HUDEP-2 (cell line): ENCODE measurements at regions not wholly inside any gene's neighbourhood (a gene's known extent, or its start where the extent isn't known, plus 50 kb on each side); places are given as distances from the start of the nearest gene placed in this dataset.

Source experiments
- DNase-seq, 76 experiments: peaks; one replicate each; lab custom pipeline; 2025; ENCODE audit not compliant: unreplicated experiment in 76 of 76; lab: John Stamatoyannopoulos, UW

DNA sequence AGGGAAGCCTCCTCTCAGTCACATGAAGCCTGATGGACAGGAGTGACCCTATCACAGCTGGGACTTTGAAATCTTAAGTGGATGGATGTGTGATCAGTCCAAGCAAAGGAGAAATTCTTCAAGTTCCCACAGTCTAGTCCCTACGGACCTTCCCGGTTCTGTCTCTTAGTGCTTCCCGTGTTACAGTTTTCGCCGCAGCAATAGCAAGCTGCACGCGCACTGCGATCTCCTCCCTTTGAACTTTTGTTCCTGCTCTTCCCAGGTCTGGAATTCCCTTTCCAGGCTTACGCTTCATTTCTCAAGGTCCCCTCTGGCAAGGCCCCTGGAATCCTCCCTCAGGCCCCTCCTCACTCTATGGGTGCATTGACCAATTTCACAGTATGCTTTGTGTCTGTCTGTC is 89.2 kb downstream of the VEGFA start:
- no peak for DNase-seq

DNA sequence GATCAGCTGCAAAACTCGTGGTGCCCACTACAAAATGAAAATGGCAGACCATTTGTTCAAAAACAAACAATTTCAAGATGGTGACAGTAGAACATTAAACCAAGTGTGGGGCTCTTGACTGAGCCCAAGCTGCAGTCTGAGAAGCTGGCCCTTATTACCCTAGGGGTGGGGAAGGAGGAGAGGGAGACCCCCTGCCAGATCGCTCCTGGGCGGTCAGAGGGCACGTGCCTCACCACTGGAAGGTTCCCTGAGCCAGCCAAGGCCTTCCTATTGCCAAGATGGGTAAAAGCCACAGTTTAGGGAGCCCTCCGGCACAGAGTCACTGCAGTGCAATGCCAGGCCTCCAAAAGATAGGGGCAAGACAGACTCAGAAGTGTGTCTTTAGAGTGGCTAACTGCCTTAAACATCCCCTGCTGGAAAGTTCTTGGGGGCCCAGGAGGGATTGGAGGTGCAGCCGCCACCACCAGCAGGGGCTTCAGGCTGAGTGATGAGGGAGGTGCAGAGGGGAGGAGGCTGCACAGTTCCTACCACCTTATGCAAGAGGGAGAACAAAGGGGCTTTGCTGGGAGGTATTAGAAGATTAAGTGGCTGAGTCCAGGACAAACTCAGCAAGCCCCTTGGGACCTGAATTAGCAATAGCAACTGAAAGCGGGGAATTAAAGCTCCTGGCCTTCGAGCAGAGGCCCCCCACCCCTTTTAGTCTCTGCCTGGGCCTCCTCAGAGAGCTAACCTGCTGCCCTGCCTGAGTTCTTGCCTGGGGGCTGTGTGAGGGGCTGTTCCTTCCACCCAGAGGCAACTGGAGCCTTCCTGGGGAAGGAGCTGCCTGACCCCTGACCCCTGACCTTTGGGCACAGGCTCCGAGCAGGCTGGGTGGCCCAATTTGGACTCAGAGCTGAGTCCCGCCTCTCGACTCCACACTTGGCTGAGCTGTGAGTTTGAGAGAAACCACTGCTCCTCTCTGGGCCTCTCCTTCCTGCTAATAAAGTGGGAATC is 88.4 kb downstream of the VEGFA start:
- no peak for DNase-seq

DNA sequence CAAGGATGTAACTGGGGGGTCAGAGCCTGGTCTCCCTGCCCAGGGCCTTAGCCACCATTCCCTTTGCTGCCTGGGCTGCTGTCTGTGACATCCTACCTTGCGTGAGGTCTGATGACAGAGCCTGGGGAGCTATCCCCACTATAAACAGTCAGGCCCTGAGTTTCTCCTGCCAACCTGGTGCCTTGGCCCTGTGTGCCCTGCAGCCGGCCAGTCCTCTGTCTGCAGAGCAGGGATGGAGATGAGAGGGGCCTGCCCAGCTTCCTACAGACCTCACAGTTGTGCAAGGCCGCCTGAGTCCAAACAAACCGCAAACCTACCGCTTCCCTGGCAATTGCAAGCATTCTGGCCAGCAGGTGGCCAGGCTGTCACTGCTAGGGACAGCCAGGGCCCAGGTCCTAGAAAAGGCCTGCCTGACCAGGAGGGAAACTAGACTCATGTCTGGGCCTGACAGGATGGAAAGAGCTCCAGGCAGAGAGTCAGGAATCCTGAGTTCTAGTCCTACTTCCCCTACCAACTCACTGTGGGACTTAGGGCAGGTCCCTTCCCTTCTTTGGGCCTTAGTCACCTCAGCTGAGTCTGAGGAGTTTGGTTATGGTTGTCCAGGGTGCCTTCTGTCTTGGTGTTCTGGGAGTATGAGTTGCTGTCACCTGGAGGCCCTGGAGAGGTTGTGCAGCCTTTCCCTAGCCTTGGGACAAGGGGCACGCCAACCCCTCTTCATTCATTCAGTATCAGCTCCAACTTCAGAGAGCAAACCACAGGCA is 86.2 kb downstream of the VEGFA start:
- peak in 24 of 76 experiments; percentile 8 to 46 (median 30) for DNase-seq

DNA sequence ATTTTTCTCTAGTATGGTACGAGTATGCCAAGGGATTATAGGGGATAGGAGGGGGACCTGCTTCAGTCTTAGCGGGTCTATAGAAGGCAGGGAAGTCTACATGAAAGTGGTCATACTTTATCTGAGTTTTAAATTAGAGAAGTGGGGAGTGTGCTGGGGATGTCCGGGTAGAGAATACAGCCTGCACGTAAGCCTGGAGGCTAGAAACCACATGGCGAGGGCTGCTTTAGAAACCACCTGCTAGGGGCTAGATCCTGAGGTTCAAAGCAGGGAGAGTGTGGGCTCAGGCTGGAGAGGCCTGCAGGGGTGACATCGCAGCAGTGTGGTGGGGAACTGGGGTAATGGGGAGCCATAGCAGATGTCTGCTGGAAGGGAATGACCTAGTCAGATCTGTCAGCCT is 85.2 kb downstream of the VEGFA start:
- DNase-seq, result no peak

DNA sequence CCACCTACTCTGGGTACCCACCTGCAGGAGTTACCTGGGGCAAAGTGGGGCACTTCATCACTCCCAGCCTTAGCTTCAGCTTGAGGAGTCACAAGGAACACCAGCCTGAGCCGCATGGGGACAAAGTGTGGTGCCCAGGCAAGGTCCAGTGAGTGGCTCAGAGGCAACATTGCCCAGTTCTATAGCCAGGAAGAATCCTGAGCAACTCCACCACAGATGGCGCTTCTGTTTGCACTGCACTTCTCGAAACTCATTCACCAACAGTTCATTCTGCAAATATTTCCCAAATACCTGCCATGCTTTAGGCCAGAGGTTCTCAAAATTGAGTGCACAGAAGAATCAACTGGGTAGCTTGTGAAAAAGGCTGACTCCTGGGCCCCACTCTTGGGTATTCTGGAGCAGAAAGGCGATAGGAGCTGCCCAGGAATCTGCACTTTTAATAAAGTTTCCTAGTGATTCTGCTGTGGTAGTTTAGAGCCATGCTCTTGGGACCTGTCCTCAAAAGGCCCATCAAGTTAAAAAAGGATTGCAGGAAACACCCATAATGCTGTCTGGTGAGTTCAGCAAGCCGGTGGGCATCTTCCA is 83.1 kb downstream of the VEGFA start:
- DNase-seq, result no peak

DNA sequence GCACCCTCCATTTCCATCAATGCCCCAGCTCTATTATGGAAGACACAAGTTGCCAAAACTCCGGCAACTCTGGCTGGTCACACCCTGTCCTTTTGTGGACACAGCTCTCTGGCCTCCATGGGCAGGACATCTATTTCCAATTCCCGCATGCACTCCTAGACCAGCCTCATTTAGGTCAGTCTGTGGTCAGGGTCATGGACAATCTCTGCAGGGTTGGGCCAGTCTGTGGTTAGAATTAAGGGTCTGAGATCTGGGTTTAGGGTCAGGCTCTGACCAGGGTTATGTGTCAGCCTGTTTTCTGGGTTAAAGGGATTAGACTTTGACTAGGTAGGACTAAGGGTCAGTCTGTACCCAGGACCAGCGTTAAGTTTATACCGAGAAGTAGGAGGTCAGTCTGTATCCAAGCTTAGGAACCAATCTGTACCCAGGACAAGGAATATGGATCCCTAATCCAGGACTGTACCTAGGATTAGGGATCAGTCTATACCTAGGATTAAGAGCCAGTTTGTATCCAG is 82.4 kb downstream of the VEGFA start:
- no peak for DNase-seq

DNA sequence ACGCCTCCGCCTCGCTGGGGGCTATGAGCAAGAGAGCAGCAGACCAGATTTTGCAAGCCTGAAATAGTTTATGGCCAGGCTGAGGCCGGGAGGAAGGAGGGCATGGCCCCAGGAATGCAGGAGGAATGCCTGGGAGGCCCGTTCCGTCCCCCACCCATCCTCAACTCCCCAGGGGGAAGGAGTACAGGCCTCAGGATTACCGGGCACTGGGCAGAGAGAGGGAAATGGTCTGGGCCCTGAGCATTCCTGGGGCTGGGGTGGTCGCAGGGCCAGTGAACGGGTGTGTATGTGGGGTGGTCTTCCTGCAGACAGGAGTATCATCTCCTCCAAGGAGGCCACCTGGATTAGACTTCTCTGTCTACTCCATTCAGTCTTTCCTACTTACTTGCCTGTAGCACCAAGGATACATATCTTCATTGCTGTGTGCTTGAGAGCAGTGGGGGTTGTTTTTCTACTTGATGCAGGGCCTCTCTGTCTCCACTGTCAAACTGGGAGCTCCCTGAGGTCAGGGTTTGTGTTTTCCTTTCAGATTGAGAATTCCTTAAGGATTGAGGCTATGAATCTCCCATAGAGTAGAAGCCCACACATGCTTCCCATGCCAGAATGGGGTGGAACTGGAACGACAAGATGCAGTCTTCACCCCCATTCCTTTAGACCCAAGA is 81.3 kb downstream of the VEGFA start:
- no peak for DNase-seq

DNA sequence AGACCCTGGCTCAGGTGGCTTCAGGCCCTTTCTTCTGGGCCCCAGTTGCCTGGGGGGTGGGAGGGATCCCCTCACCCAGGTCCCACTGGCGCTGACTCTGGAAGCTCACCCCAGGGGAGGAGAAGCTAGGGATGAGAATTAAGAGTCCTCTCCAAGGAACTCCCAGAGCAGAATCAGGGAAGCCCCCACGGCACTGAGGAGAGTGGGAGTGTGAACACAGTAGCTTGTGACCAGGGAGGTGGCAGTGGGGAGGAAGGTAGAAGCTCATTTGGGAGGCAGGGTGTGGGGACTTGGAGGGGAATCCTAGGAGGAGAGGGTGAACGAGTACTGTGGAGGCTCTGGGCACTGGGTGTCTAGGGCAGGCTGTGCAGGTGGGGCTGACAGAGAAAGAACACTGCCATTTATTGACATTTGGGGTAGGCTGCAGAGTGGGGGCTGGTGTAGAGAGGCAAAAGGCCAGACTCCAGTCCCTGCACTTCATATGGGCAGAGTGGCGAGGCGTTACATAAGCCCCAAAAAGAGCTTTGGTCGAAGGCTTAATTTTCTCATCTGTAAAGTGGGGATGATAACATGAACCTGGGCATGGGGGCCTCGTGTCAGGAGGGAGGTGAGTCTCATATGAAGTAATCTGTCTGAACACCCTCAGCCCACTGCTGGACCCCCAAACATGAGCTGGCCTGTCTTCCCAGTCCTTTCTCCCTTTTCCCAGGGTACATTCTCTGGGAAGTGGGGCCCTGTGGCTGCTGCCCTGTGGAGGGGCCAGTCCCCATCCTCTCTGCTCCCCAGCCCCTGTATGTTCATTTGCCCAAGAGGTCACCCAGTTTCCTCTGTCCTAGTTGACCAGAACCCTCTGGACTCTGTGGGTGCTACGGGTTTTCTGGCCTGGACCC is 80.5 kb downstream of the VEGFA start:
- no peak for DNase-seq

DNA sequence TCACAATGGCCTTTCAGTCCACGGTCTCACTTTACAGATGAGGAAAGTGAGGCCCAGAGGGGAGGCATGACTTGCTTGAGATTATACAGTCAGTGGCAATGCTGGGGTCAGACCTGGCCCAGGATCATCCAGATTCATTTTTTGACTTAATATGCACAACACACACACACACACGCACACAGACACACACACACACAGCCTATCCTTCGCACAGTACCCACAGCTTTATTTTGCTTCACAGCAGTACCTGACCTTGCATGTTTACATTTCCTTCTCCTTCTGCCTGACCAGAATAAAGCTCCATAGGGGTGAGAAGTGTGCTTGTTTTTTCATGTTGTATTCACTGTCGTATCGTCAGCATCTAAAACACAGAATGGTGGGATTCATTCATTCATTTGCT is 79.8 kb downstream of the VEGFA start:
- no peak for DNase-seq

DNA sequence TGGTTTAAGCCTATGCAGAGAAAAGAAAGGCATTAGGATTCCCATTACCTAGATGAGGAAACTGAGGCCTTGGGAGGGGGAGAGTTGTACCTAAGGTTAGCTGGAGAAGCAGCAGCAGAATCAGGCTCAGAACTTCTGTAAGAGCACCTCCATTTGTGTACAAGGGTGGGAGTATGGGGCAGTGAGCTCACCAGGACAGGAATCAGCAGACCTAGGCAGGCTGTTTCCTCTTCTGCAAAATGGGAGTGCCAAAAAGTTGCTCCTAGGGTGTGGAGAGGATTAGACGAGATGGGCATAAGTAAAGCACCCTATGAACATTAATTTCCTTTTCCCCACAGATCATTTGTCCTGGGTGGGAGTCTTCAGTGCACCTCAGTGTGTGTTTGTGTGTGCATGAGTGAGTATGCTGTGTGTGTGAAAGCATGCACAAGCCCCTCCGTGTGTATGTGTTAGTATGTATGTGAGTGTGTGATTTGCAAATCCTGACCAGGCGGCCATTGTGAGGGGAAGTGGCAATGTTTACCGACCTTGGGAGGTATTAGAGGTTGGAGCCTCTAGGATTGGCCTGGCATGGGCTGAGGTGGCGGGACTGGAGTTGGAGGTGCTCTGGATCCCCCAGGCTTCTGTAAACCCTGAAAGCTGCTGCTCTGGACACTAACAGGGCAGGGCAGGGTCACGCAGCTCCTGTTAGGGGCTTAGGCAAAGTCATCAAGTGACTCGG is 78.8 kb downstream of the VEGFA start:
- DNase-seq, result no peak

DNA sequence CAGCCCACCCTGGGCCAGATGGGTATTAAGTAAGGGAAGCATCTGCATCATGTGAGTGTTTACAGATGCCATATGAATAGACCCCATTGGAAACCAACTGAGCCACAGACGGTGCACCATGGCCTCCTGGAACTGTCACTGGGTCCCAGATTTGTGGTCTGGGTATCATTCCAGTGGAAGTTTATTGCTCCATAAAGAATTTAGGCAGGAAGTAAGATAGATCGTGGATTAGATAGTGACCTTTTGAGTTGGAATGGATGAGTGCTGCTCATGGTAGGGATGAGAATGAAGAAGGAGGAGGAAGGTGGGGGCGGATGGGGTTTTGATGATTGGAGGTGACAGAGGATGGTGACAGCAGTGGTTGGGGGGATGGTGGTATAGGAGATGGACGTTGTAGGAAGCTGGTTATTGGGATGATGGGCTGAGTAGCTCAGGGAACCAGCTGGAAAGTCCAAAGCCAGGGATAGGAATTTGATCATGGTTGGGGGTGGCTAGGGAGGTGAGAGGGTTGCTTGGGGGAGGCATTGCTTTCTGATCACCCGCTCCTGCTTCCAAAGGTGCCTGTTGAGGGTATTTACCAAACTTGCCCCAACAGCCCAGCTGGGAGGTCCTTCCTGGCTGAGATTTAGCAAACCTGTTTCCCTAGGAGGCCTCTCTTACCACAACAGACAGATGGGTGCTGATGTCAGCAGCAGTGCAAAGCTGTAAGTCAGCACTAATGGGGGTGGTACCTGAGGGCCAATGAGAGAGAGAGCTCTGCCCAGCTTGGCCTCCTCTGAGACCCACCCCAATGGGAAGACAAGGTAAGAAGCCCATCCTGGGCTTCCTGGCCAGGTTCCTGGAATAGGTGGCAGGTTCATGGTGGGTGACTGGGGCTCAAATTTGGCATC is 78.0 kb downstream of the VEGFA start:
- no peak for DNase-seq

DNA sequence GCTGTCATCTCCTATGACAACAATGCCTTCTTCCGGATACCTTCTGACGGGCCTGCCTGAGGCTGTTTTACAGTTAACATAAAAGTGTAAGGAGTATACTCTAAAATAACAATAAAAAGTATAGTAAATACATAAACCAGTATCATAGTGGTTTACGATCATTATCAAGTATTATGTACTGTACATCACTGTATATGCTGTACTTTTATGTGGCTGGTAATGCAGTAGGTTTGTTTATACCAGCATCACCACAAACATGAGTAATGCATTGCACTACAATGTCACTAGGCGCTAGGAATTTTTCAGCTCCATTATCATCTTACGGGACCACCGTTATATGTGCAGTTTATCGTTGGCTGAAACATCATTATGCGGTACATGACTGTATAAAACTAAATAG is 76.5 kb downstream of the VEGFA start:
- no peak for DNase-seq

DNA sequence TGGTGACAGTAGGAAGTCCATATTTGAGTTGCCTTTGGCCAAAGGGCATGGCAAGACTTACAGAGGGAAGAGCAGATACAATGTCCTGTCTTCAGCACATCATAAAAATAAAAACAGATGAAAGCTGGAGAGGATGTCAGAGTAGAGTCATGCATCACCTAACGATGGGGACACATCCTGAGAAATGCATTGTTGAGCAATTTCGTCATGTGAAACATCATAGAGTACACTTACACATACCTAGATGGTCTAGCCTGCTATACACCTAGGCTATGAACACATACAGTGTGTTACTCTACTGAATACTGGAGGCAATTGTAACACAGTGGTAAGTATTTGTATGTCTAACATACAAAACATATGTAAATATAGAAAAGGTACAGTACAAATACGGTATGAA is 75.6 kb downstream of the VEGFA start:
- no peak for DNase-seq

DNA sequence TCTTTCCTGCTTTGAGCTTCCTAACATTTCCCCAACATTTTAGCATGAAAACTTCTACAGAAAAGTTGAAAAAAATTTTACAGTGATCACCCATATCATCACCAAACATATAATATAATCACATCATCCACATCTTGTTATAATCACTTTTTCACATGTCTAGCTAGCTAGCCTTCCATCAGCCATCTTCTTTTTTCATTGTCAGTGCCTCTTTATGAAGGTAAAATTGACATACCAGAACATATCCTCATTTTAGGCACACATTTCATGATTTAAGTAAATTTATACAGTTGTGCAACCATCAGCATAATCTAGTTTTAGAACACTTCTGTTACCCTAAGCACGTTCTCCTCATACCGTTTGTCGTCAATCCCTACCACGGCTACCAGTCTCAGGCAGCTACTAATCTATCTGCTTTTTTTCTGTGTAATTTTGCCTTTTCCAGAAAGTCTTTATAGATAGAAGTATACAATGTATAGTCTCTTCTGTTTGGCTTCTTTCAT is 73.7 kb downstream of the VEGFA start:
- no peak for DNase-seq

DNA sequence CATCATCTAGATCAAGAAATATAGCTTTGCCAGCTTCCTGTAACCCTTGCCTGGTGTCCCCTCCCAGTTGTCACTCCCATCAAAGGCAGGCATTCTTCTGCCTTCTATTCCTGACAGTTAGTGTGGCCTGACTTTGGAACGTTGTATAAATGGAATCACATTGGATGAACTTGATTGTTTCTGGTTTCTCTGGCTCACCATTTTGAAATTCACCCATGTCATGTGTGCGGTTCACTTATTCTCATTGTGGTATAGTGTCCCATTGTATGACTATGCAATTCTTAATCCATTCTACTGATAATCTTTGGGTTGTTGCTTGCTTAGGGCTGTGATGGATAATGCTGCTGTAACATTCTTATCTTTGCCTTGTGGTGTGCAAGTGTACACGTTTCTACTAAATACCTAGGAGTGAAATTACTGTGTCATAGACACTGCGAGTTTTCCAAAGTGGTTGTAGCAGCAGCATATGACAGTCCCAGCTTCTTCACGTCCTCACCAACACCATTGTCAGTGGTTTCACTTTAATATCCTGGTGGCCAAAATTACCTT is 73.2 kb downstream of the VEGFA start:
- peak in 29 of 76 experiments; percentile 15 to 79 (median 52) for DNase-seq

DNA sequence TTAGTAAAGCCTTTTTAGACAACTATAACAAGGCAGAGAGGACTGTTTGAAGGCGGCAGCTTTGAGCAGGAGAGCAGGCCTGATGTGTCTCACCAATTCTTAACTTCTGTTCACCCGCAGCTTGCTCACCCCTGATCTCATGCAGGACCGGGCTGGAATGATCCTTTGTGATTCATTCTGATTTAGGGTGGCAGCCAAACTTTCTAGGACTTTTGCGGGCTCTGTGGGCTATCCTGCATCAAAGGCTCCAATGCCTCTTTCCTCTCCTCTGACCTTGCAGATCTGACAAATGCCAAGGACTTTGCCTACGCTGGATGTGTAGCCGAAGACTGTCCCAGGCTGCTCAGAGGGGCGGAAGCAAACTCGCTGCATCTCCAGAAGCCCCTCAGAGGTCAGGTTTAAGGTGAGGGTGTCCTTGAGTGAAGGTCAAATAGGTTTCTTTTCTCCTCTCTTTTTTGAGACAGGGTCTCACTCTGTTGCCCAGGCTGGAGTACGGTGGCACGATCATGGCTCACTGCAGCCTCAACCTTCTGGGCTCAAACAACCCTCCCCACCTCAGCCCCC is 72.3 kb downstream of the VEGFA start:
- DNase-seq, result no peak

DNA sequence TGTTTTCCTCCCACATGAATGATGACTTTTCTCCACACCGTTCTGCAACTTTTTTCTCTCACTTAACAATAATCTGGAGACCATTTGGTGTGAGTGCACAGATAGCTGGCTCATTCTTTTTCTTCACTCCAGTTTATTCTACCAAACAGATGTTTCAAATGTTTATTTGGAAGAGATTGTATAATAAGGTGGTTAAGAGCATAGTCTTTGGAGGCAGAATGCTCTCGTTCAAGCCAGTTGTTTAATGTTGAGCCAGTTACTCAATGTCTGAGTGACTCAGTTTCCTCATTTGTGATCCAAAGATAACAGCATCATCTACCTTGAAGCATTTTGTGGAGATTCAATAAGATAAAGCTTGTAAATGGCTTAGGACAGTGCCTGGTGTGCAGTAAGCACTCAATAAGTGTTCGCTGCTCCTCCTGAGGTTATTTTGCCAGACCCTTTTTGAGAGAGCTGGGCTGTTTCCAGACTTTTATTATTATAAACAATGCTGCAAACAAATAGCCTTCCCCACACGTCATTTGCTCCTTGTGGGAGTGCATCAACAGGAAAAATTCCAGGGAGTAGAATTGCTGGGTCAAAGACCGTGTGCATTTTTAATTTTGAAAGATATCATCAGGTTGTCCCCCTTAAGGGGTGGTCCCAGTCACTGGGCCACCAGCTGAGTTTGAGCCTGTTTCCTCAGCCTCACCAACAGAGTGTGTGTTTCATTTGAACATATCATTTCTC is 70.6 kb downstream of the VEGFA start:
- no peak for DNase-seq
